Transverse colon (tissue), 4 donors: ENCODE measurements at regions not wholly inside any gene's neighbourhood (a gene's known extent, or its start where the extent isn't known, plus 50 kb on each side); places are given as distances from the start of the nearest gene placed in this dataset.

Source experiments
- DNase-seq: peaks from one replicate; pipeline ENCODE4 v3.0.0-alpha.2; 2019
- H3K27ac ChIP-seq, 4 donors: fragments of 200-600 bp; sonication (generic); 2 replicates each; pipeline ENCODE4 v1.5.1; 2016 to 2018; ENCODE audit warnings: inconsistent platforms in 4 of 4
- H3K27me3 ChIP-seq: fragments of 200-600 bp; sonication (generic); 2 replicates; pipeline ENCODE4 v1.5.1; 2017; ENCODE audit warnings: inconsistent platforms
- H3K36me3 ChIP-seq, 4 donors: fragments of 200-600 bp; sonication (generic); 2 replicates each; pipeline ENCODE4 v1.5.1; 2017 to 2019; ENCODE audit warnings: inconsistent platforms in 4 of 4
- H3K4me1 ChIP-seq, 4 donors: fragments of 200-600 bp; sonication (generic); 2 replicates each; pipeline ENCODE4 v1.5.1; 2017 to 2020; ENCODE audit warnings: inconsistent platforms in 4 of 4
- H3K4me3 ChIP-seq, 4 donors: fragments of 200-600 bp; sonication (generic); 1 replicate in 1 of 4; 2 replicates in 3 of 4; pipeline versions ENCODE4 v1.5.1 to v1.6.1; 2017 to 2019; ENCODE audit warnings: inconsistent platforms in 4 of 4
- H3K9me3 ChIP-seq, 2 donors: fragments of 200-600 bp; sonication (generic); 2 replicates each; pipeline ENCODE4 v1.5.1; 2017 to 2019; ENCODE audit warnings: inconsistent platforms in 2 of 2
- CTCF ChIP-seq, 5 experiments: fragments of 200-600 bp in 3 of 5; fragments of 450-650 bp in 2 of 5; sonication (generic) in 3 of 5; IDR thresholded peaks; 1 replicate in 2 of 5; 2 replicates in 3 of 5; pipeline ENCODE4 v1.5.1; 2016 to 2017; ENCODE audit warnings: antibody characterized with exemption in 5 of 5, inconsistent platforms in 3 of 5, mild to moderate bottlenecking in 2 of 5, moderate library complexity in 1 of 5
- EP300 ChIP-seq: sonication (generic); formaldehyde crosslinking; IDR thresholded peaks from one replicate; pipeline ENCODE4 v1.6.1; 2017; ENCODE audit warnings: antibody characterized with exemption, low read depth
- POLR2A ChIP-seq: fragments of 450-650 bp; IDR thresholded peaks from one replicate; pipeline ENCODE4 v1.6.1; 2016; ENCODE audit warnings: antibody characterized with exemption, mild to moderate bottlenecking, moderate library complexity
- POLR2AphosphoS5 ChIP-seq, 3 donors: sonication (generic); formaldehyde crosslinking; IDR thresholded peaks; one replicate each; pipeline ENCODE4 v1.6.1; 2016; ENCODE audit warnings: antibody characterized with exemption in 3 of 3
- WGBS, 2 donors: methylation state at CpG; one replicate each; pipeline ENCODE4 v1.1.5; 2018; ENCODE audit warnings: low coverage in 1 of 2; 5-methylcytosine and 5-hydroxymethylcytosine counted together
- in situ Hi-C, 4 donors: fragments of 200-750 bp; cut with MboI; loops; one replicate each; pipeline versions ENCODE4 v1.15.0 to v1.15.1; 2017; ENCODE audit warnings: low sequenced_read_pairs in 3 of 4, low pct_ligation_motif_present in 1 of 4, low pct_unique_long_range_greater_than_20kb in 1 of 4
- intact Hi-C: fragments of 100-400 bp; cut with DNase I; formaldehyde crosslinking; loops from one replicate; pipeline ENCODE4 v1.15.1; 2023; ENCODE audit warnings: low total_unique reads

- in situ Hi-C loops = no loop called here
These were observed 423.8 kb downstream of the CBLN4 start for GRCh38 chr20:55581519-55581918.

GRCh38 chr20:55580475-55580874, 424.8 kb downstream of the CBLN4 start:
- DNase-seq = no peak
- no peak overlapping the region for H3K27ac ChIP-seq
- in situ Hi-C loops (no loop called here), intact Hi-C loops (no loop called here)
- TF ChIP-seq POLR2A = no peak
- TF ChIP-seq POLR2AphosphoS5 (IDR thresholded peaks at IDR 0.05) = no peak
- TF ChIP-seq EP300 = no peak
- no peak for TF ChIP-seq CTCF (IDR thresholded peaks at IDR 0.05)
- no peaks in the 10 kb centered on the region for H3K9me3 ChIP-seq
- no peaks in the 10 kb centered on the region for H3K36me3 ChIP-seq
- no peaks in the 10 kb centered on the region for H3K4me1 ChIP-seq
- no peaks in the 10 kb centered on the region for H3K27me3 ChIP-seq
- no peak overlapping the region for H3K4me3 ChIP-seq
- WGBS, 2 donors = 46 to 64% methylated on average over 2 of the region's 2 CpGs

More at GRCh38 chr20:55581519-55581918, 423.8 kb downstream of the CBLN4 start:
- H3K4me1 ChIP-seq = no peaks in the 10 kb centered on the region
- no peaks in the 10 kb centered on the region for H3K36me3 ChIP-seq
- no peak overlapping the region for H3K4me3 ChIP-seq
- no peak for DNase-seq
- WGBS, 2 donors = 71 to 82% methylated on average over 4 of the region's 4 CpGs
- no peak overlapping the region for H3K27ac ChIP-seq
- no peak for TF ChIP-seq CTCF (IDR thresholded peaks at IDR 0.05)
- no peaks in the 10 kb centered on the region for H3K9me3 ChIP-seq
- H3K27me3 ChIP-seq = no peaks in the 10 kb centered on the region
- intact Hi-C loops = no loop called here

- intact Hi-C loops = no loop called here
- no peak overlapping the region for H3K4me3 ChIP-seq
- 46 to 59% methylated on average over 2 of the region's 2 CpGs for WGBS, 2 donors
These were observed 425.5 kb downstream of the CBLN4 start for GRCh38 chr20:55579802-55580201.

GRCh38 chr20:55576981-55577380, 428.3 kb downstream of the CBLN4 start:
- DNase-seq = no peak
- no peak for TF ChIP-seq EP300
- no peak for TF ChIP-seq POLR2AphosphoS5 (IDR thresholded peaks at IDR 0.05)
- no peak for TF ChIP-seq CTCF (IDR thresholded peaks at IDR 0.05)
- TF ChIP-seq POLR2A = no peak
- no peak overlapping the region for H3K4me3 ChIP-seq
- WGBS, 2 donors = 59 to 70% methylated on average over 1 of the region's 1 CpG
- intact Hi-C loops (no loop called here), in situ Hi-C loops (no loop called here)
- no peaks in the 10 kb centered on the region for H3K4me1 ChIP-seq
- no peaks in the 10 kb centered on the region for H3K9me3 ChIP-seq
- no peaks in the 10 kb centered on the region for H3K36me3 ChIP-seq
- no peak overlapping the region for H3K27ac ChIP-seq
- no peaks in the 10 kb centered on the region for H3K27me3 ChIP-seq

More at GRCh38 chr20:55579802-55580201, 425.5 kb downstream of the CBLN4 start:
- H3K36me3 ChIP-seq = no peaks in the 10 kb centered on the region
- H3K9me3 ChIP-seq = no peaks in the 10 kb centered on the region
- in situ Hi-C loops = no loop called here
- TF ChIP-seq EP300 = no peak
- no peak for TF ChIP-seq CTCF (IDR thresholded peaks at IDR 0.05)
- no peak for TF ChIP-seq POLR2AphosphoS5 (IDR thresholded peaks at IDR 0.05)
- no peak for TF ChIP-seq POLR2A
- no peaks in the 10 kb centered on the region for H3K27me3 ChIP-seq
- H3K27ac ChIP-seq = no peak overlapping the region
- H3K4me1 ChIP-seq = no peaks in the 10 kb centered on the region
- DNase-seq = no peak
